GM23338 (cell line): ENCODE measurements at regions not wholly inside any gene's neighbourhood (a gene's known extent, or its start where the extent isn't known, plus 50 kb on each side); places are given as distances from the start of the nearest gene placed in this dataset.

Experiments
- EZH2 ChIP-seq: fragments of 200-600 bp; sonication (generic); IDR thresholded peaks from one replicate; pipeline ENCODE4 v1.8.0; 2017; ENCODE audit warnings: antibody characterized with exemption, mild to moderate bottlenecking, low read depth; ENCODE audit not compliant: unreplicated experiment
- POLR2AphosphoS5 ChIP-seq: IDR thresholded peaks from 2 replicates; pipeline ENCODE4 v1.6.1; 2016; ENCODE audit warnings: antibody characterized with exemption, low read depth
- TF ChIP-seq, protein P1 (sequence below), 2 experiments: fragments of 200-600 bp in 1 of 2; sonication (generic) in 1 of 2; conservative IDR thresholded peaks; 2 replicates each; pipeline versions ENCODE4 v1.5.1 to v1.6.1; 2016 to 2017; ENCODE audit warnings: antibody characterized with exemption in 2 of 2, low read depth in 2 of 2, mild to moderate bottlenecking in 2 of 2, moderate library complexity in 1 of 2

DNA sequence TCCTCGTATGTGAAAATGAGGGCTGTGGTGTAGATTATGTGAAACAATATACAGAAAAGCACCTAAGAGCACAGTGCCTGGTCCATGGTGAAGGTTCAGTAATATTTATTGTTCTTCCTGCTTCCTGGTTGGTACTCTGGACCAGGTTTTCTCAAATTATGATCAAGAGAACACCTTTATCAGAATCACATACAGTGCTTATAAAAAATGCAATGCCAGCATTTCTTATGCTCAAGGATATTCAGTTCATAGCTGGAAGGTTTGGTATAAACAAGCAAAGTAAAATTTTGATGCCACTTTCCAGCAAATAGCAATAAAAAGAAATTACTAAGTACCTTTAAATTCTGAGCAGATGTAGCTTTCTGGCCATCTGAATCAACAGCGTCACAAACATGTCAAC lies 1412.4 kb downstream of the RPA4 start:
- TF ChIP-seq, protein P1, sequence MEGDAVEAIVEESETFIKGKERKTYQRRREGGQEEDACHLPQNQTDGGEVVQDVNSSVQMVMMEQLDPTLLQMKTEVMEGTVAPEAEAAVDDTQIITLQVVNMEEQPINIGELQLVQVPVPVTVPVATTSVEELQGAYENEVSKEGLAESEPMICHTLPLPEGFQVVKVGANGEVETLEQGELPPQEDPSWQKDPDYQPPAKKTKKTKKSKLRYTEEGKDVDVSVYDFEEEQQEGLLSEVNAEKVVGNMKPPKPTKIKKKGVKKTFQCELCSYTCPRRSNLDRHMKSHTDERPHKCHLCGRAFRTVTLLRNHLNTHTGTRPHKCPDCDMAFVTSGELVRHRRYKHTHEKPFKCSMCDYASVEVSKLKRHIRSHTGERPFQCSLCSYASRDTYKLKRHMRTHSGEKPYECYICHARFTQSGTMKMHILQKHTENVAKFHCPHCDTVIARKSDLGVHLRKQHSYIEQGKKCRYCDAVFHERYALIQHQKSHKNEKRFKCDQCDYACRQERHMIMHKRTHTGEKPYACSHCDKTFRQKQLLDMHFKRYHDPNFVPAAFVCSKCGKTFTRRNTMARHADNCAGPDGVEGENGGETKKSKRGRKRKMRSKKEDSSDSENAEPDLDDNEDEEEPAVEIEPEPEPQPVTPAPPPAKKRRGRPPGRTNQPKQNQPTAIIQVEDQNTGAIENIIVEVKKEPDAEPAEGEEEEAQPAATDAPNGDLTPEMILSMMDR (conservative IDR thresholded peaks at IDR 0.05; ENCODE audit: low read depth in 2 of 2), result no peak
- TF ChIP-seq EZH2, result no peak
- TF ChIP-seq POLR2AphosphoS5, result no peak
